AG10803 (cell line): ENCODE measurements at regions not wholly inside any gene's neighbourhood (a gene's known extent, or its start where the extent isn't known, plus 50 kb on each side); places are given as distances from the start of the nearest gene placed in this dataset.
"Not testable (repeated sequence)": the region's sequence is repeated elsewhere in the genome, so short reads cannot be mapped to it uniquely, and the experiment has no call there.

ENCODE experiments used
- DNase-seq: peaks from one replicate; pipeline ENCODE4 v3.0.0; 2010; ENCODE audit warnings: low read depth
- H3K4me3 ChIP-seq: 2 replicates; pipeline ENCODE4 v1.5.1; 2011; ENCODE audit warnings: mild to moderate bottlenecking, low read length, control low read depth
- CTCF ChIP-seq: conservative IDR thresholded peaks from 2 replicates; pipeline ENCODE4 v1.5.1; 2011; ENCODE audit warnings: mild to moderate bottlenecking, low read length, control low read depth, inconsistent platforms

GRCh38 chr1:4485398-4485797, 169.0 kb upstream of the AJAP1 start:
- no peak for TF ChIP-seq CTCF
- H3K4me3 ChIP-seq = no peak overlapping the region
- DNase-seq = no peak

DNA sequence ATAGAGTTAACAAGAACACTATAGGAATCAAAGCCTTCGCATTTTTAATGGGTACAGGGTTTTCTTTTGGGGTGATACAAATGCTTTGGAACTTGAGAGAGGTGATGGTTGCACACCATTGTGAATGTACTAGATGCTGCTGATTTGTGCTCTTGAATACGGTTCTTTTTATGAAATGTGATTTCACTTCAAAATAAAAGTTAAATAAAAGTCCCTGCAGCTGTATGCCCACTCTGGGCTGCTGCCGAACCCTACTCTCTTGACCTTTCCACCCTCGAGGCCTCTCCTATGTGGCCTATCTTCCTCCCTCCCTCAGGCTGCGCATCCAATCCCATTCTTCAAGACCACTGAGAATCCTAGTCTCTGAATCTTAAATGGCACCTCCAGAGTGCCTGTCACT, 168.5 kb upstream of the AJAP1 start:
- DNase-seq = no peak
- H3K4me3 ChIP-seq = no peak overlapping the region
- TF ChIP-seq CTCF = no peak

DNA sequence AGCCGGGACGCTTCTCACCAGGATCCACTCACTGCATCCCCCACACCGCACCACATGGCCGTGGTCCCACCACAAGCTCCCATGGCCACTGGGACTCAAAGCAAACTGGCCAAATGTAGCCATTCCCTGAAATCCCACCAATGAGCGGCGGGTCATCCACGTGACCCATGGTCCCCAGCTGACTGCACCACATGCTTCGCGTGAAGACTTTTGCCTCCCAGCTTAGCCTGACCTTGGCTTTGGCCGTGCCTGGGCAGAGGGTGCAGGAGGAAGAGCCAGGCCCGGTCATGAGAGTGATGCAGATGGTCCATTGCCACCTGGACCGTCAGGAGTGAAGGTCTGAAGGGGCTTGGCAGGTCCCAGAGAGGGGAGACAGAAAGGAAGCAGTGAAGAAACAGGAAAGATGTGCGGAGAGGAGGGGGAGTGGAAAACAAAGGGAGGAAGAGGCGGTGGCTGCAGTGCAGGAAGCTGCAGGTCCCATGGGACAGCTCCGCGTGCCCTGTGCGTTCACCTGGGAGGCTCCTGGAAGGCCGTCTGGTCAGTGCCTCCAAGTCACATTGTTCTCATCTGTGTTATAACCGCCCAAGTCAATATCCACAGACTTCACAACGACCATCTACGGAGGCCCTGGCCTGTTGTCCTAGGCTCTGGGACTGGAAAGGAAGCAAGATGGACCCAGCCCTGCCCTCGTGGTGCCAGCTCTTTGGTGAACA, 167.8 kb upstream of the AJAP1 start:
- no peak overlapping the region for H3K4me3 ChIP-seq
- TF ChIP-seq CTCF = no peak
- DNase-seq = no peak

- TF ChIP-seq CTCF = no peak
- H3K4me3 ChIP-seq = no peak overlapping the region
- DNase-seq = no peak
These were observed 166.4 kb upstream of the AJAP1 start for GRCh38 chr1:4488018-4488417.

DNA sequence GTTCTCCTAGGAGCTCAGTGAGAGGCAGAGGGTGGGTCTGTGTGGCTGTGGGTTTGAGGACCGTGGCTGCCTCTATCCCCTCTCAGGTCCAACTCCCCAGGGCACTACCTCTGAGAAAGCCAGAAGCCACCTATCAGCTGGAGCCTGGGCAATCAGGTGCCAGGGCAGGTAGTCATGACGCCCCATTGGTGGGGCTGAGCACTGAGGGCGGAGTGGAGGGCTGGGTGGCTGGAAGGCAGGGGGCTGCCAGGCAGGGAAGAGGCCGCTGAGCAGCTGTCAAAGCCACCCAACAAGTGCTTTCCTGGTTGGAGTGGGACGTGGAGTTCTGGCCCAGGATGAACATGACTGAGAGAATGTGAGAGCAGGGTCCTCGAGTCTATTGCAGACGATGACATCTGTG, 164.9 kb upstream of the AJAP1 start:
- DNase-seq = no peak
- TF ChIP-seq CTCF = no peak
- no peak overlapping the region for H3K4me3 ChIP-seq

GRCh38 chr1:4489992-4490391, 164.4 kb upstream of the AJAP1 start:
- not testable (repeated sequence) for H3K4me3 ChIP-seq, DNase-seq

DNA sequence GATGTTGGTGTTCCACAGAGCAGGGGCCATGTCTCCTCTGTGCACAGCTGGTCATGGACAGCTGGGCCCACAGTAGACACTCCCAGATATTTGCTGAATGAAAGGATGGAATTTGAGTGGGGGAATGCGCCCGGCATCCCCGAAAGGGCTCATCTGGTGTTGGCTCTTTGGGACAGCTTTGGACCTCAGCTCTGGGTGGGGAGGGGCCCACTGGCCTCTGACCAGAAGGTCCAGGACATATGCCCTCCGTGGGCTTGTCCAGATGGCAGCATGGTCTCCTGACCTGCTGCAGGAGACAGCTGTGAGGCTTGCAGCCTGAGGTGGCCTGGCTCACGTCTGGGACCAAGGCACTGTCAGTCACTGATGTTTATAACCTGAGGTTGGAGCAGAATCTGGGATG, 160.4 kb upstream of the AJAP1 start:
- no peak overlapping the region for H3K4me3 ChIP-seq
- no peak for DNase-seq
- TF ChIP-seq CTCF = no peak

- no peak for TF ChIP-seq CTCF
- H3K4me3 ChIP-seq = no peak overlapping the region
- no peak for DNase-seq
These were observed 159.9 kb upstream of the AJAP1 start for GRCh38 chr1:4494558-4494957.
